K562 (cell line): ENCODE measurements at regions not wholly inside any gene's neighbourhood (a gene's known extent, or its start where the extent isn't known, plus 50 kb on each side); places are given as distances from the start of the nearest gene placed in this dataset.

ENCODE experiments used
- ATAC-seq: fragments of 200-7000 bp; cut with Tn5 transposase; 3 replicates; pipeline ENCODE4 v1.9.1; 2020; ENCODE audit warnings: moderate library complexity
- BruUV-seq: library from RNA; stranded (reverse); fragments of 400-500 nt; replicated peaks from 2 replicates; lab custom pipeline; 2021; lab: Mats Ljungman, UMichigan
- CTCF ChIA-PET: fragments of 300-600 bp; formaldehyde crosslinking; extraction: SDS; loops from one replicate; lab custom pipeline; 2021; ENCODE audit warnings: low intra/inter-chr PET ratio; lab: Yijun Ruan, JAX
- POLR2A ChIA-PET: fragments of 300-600, 350-650 bp; sonication (Branson Sonifier 250); formaldehyde crosslinking; extraction: SDS; loops from one replicate; lab custom pipeline; 2021; ENCODE audit warnings: antibody characterized with exemption, inconsistent platforms; lab: Yijun Ruan, JAX
- DNase-seq, 4 experiments: peaks; one replicate each; pipeline versions ENCODE4 v3.0.0 to v3.0.0-alpha.2; 2011 to 2018; ENCODE audit warnings: low spot score in 3 of 4, mixed read lengths in 3 of 4; ENCODE audit errors: extremely low read depth in 1 of 4
- FAIRE-seq: peaks from 2 replicates; lab custom pipeline; 2011; peaks lifted over from hg19 to GRCh38; lab: Jason Lieb, UNC
- H2AFZ ChIP-seq: 2 replicates; pipeline ENCODE4 v1.6.0; 2011; ENCODE audit warnings: low read depth, low read length, control low read depth, inconsistent platforms
- H3K27ac ChIP-seq: fragments of 200-600 bp; 3 replicates; pipeline ENCODE4 v1.8.0; 2011; ENCODE audit warnings: low read depth, mild to moderate bottlenecking, control low read depth, inconsistent platforms, low read length, moderate library complexity, mixed read lengths; ENCODE audit errors: extremely low read depth
- H3K27me3 ChIP-seq, 2 experiments: fragments of 300-600 bp in 1 of 2; 2 replicates in 1 of 2; 3 replicates in 1 of 2; pipeline versions ENCODE4 v1.6.0 to v1.8.0; 2011; ENCODE audit warnings: inconsistent platforms in 2 of 2, low read length in 2 of 2, mild to moderate bottlenecking in 1 of 2, mixed read lengths in 1 of 2, moderate library complexity in 1 of 2; ENCODE audit not compliant: control insufficient read depth in 2 of 2, insufficient read depth in 2 of 2
- H3K36me3 ChIP-seq: fragments of 300-600 bp; 3 replicates; pipeline ENCODE4 v1.8.0; 2011; ENCODE audit warnings: mild to moderate bottlenecking, low read length, inconsistent platforms; ENCODE audit not compliant: control insufficient read depth, insufficient read depth
- H3K4me1 ChIP-seq, 2 experiments: fragments of 200-600 bp in 1 of 2; replicated peaks in 1 of 2; 2 replicates in 1 of 2; 3 replicates in 1 of 2; pipeline versions ENCODE4 v1.5.1 to v1.8.0; 2011; ENCODE audit warnings: inconsistent platforms in 2 of 2, low read length in 2 of 2, mild to moderate bottlenecking in 1 of 2, mixed read lengths in 1 of 2, moderate library complexity in 1 of 2; ENCODE audit not compliant: control insufficient read depth in 2 of 2, insufficient read depth in 2 of 2
- H3K4me2 ChIP-seq: 2 replicates; pipeline ENCODE4 v1.6.1; 2011; ENCODE audit warnings: low read length, control low read depth, inconsistent platforms, mixed read lengths; ENCODE audit not compliant: insufficient read depth
- H3K4me3 ChIP-seq: fragments of 200-600 bp; sonication (generic), shearing (Covaris generic); 2 replicates; pipeline ENCODE4 v1.5.1; 2016; ENCODE audit warnings: control low read depth, inconsistent platforms
- H3K79me2 ChIP-seq: fragments of 200-600 bp; 3 replicates; pipeline ENCODE4 v1.8.0; 2011; ENCODE audit warnings: low read length, inconsistent platforms; ENCODE audit not compliant: control insufficient read depth, insufficient read depth
- H3K9ac ChIP-seq, 2 experiments: 2 replicates each; pipeline versions ENCODE4 v1.6.0 to v1.6.1; 2011; ENCODE audit warnings: low read depth in 2 of 2, low read length in 2 of 2, control low read depth in 1 of 2, inconsistent platforms in 1 of 2, mild to moderate bottlenecking in 1 of 2, mixed read lengths in 1 of 2; ENCODE audit not compliant: insufficient read depth in 1 of 2
- H3K9me1 ChIP-seq: one replicate; pipeline ENCODE4 v1.6.0; 2011; ENCODE audit warnings: inconsistent platforms, mild to moderate bottlenecking, low read length, moderate library complexity; ENCODE audit not compliant: control insufficient read depth, insufficient read depth
- H3K9me3 ChIP-seq: replicated peaks from 2 replicates; pipeline ENCODE4 v1.5.1; 2011; ENCODE audit warnings: low read depth, low read length, inconsistent platforms; ENCODE audit not compliant: control insufficient read depth, insufficient read depth
- H4K20me1 ChIP-seq: replicated peaks from 2 replicates; pipeline ENCODE4 v1.6.1; 2011; ENCODE audit warnings: low read length, inconsistent platforms, mixed read lengths; ENCODE audit not compliant: control insufficient read depth, insufficient read depth
- ATF7 ChIP-seq: fragments of 450-650 bp; IDR thresholded peaks from 2 replicates; pipeline ENCODE4 v1.7.1; 2014; ENCODE audit warnings: mild to moderate bottlenecking, moderate library complexity
- C11orf30 ChIP-seq: fragments of 450-650 bp; IDR thresholded peaks from 2 replicates; pipeline ENCODE4 v1.6.1; 2016; ENCODE audit warnings: low read depth, mild to moderate bottlenecking
- EGR1 ChIP-seq: fragments of 450-650 bp; conservative IDR thresholded peaks from 2 replicates; pipeline ENCODE4 v1.6.1; 2017; ENCODE audit warnings: mild to moderate bottlenecking
- MAFF ChIP-seq: IDR thresholded peaks from 2 replicates; pipeline ENCODE4 v1.6.1; 2012; ENCODE audit warnings: low read length, improper control_type of control experiment
- MAFG ChIP-seq: fragments of 450-650 bp; conservative IDR thresholded peaks from 2 replicates; pipeline ENCODE4 v1.6.1; 2016; ENCODE audit warnings: missing genetic modification characterization, missing compliant biosample characterization
- POLR2B ChIP-seq: fragments of 450-650 bp; IDR thresholded peaks from 2 replicates; pipeline ENCODE4 v1.6.1; 2018; ENCODE audit warnings: low read depth; ENCODE audit not compliant: partially characterized antibody
- RBM34 ChIP-seq: fragments of 200-400 bp; formaldehyde crosslinking; IDR thresholded peaks from 2 replicates; pipeline ENCODE4 v1.6.1; 2018; ENCODE audit warnings: low read length, borderline replicate concordance; ENCODE audit not compliant: insufficient read depth
- RUNX1 ChIP-seq: sonication (generic); IDR thresholded peaks from 2 replicates; pipeline ENCODE4 v1.6.1; 2016; ENCODE audit warnings: antibody characterized with exemption, low read depth
- SAP30 ChIP-seq: fragments of 200-600 bp; sonication (generic); IDR thresholded peaks from 2 replicates; pipeline ENCODE4 v1.6.1; 2012; ENCODE audit warnings: borderline replicate concordance, low read depth, mild to moderate bottlenecking, moderate library complexity, low read length, control low read depth, inconsistent platforms; ENCODE audit not compliant: insufficient read depth, poor library complexity, severe bottlenecking
- ZNF316 ChIP-seq: fragments of 450-650 bp; IDR thresholded peaks from 2 replicates; pipeline ENCODE4 v1.6.1; 2016
- WGBS: fragments of 100-300 bp; shearing (Covaris generic); methylation state at CpG from one replicate; pipeline ENCODE4 v1.1.6; 2016; ENCODE audit warnings: low coverage, mixed read lengths; ENCODE audit not compliant: insufficient coverage; ENCODE audit errors: missing lambda C conversion rate; 5-methylcytosine and 5-hydroxymethylcytosine counted together
- in situ Hi-C: fragments of 300-500 bp; cut with MboI; formaldehyde crosslinking; loops from 4 replicates; pipeline ENCODE4 v1.15.0; 2018; ENCODE audit warnings: inconsistent platforms, mixed read lengths
- intact Hi-C: fragments of 100-400 bp; cut with micrococcal nuclease; formaldehyde crosslinking; loops from 2 replicates; pipeline ENCODE4 v1.14.2; 2022

- CTCF ChIA-PET = no interaction called here
- POLR2A ChIA-PET = interaction anchor here (1.1 kb wide), 1 partner anchor 11 kb away, joined by 3 read pairs; no protein-coding TSS in a partner anchor
- intact Hi-C loops (no loop called here), in situ Hi-C loops (no loop called here)
- no TSS peak for BruUV-seq
- Histone ChIP-seq H3K27me3 (no peaks in the 10 kb centered on the region), H3K36me3 (no peaks in the 10 kb centered on the region), H3K9me1 (no peaks in the 10 kb centered on the region), H3K4me2 (no peak overlapping the region), H4K20me1 (no peaks in the 10 kb centered on the region), H3K9ac (no peak overlapping the region), H3K4me1 (no peaks in the 10 kb centered on the region), H3K4me3 (no peak overlapping the region), H3K27ac (no peak overlapping the region), H3K9me3 (no peaks in the 10 kb centered on the region), H2AFZ (no peak overlapping the region), H3K79me2 (no peaks in the 10 kb centered on the region)
- TF ChIP-seq ZNF316 = peak; percentile 71
- peak; percentile 30; the same call in 1 of the 2 replicates for TF ChIP-seq EGR1
- 0 out of 2 replicates have a peak, but pooled peaks have one; percentile 16 for TF ChIP-seq MAFF
- TF ChIP-seq SAP30 = no peak
- TF ChIP-seq POLR2B = no peak
- TF ChIP-seq MAFG (tag) = 0 out of 2 replicates have a peak, but pooled peaks have one; percentile 24
- TF ChIP-seq C11orf30 = peak; percentile 50; the same call in 1 of the 2 replicates
- TF ChIP-seq ATF7 = no peak
- no peak for TF ChIP-seq RUNX1
- no peak for TF ChIP-seq RBM34
- 25% methylated on average over 5 of the region's 5 CpGs for WGBS
- FAIRE-seq = no peak
- ATAC-seq = no peak
- no peak for DNase-seq
Measured at GRCh38 chr7:138282997-138283396, 177.1 kb upstream of the TRIM24 start.
